NOMO-1 (cell line): ENCODE measurements at regions not wholly inside any gene's neighbourhood (a gene's known extent, or its start where the extent isn't known, plus 50 kb on each side); places are given as distances from the start of the nearest gene placed in this dataset.
A peak's percentile ranks its signal among the peaks of the same experiment; 100 is the strongest.

Source experiments
- DNase-seq, 2 experiments: peaks; one replicate each; lab custom pipeline; 2025; ENCODE audit not compliant: unreplicated experiment in 2 of 2; lab: John Stamatoyannopoulos, UW

DNA sequence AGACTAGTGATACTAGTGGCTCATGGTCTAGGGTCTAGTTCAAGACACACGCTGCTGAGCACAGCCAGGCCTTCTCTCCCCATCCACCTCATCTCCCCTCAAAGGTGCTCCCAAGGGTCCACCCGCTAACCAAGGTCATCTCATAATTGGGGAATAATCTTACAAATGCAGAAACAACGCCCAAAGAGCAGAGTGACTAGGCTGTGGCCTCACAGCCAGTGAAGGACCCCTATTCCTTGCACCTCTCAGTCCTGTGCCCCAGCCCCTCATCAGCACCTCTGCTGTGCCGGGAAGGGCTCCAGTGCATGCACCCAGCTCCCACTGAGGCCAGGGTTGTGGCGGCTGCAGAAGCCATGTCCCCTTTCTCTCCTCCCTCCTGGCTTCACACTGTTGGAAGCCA is 286.9 kb downstream of the UACA start:
- DNase-seq: no peak

DNA sequence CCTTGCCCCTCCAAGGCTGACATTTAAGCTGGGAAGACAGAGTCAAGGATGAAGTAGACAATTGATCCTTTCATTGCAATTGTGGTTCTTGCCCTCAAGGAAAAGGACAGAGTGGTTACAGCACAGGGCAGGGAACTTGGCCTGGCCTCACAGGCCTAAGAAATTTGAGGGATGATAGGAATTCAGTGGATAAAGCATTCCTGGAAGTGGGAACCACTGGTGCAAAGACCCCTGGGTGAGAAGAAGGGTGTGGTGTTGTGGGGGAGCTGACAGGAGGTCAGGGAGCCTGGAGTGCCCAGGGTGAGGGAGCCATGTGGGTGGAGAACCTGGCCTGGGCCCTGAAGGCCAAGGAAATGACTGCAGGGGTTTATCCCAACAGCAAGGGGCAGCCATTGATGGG is 287.4 kb downstream of the UACA start:
- DNase-seq: no peak

DNA sequence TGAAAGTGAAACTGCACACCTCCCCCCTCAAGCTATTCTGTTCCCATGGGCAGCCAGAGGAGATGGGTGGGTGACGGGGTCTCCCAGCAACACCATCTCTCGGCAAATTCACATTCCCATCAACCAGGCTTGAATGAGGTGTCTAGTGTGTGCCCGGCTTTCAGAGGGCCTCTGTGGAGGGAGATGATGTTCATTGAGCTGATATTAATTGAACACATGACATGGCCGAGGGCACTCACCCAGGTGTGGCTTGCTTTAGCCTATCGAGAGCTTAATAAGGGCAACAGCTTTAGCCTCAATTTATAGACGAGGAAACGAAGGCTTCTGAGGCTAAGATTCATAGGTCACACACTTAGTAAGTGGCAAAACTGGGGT is 288.0 kb downstream of the UACA start:
- DNase-seq: no peak

DNA sequence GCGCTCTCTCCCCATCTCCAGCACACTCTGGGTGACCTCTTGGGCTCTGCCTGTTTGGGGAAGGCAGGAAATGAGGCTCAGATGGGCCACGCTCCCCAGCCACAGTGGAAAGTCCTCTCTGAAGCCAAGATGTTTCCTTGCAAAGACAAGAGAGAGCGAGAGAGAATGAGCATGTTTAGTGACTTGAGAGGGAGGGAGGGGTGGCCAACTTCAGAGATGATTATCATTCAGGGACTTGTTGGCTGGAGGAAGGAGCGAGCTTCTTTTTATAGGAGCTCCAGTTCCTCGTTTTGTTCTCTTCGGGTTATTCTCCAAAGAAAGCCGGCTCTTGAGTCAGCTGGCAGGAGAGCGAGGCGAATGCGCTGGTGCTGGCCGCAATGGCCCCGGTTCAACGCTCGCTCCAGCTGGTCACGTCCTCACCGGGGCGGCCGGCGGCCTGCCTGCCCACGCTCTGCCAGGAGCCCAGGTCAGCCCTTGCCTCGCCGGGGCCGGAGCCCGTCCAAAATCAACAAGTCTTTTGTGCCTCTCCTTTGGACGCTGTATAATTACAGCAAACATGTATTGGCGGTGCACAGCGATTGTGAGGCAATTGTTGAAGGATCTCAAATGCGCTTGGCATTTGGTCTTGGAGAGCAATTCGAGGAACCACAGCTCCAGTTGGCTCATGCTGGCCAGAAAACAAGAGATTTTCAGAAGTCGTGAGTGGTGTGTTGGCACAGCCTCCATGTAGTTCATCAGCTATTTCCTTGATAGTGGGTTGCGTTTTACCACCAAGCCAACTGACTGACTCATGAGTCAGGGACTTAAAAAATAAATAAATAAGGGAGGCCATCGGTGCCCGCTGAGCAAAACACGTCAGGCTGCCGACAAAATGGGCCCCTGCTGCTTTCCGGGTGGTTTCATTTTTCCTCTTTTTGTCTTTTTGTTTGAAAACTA is 288.6 kb downstream of the UACA start:
- DNase-seq: peak; percentile 79 to 83

DNA sequence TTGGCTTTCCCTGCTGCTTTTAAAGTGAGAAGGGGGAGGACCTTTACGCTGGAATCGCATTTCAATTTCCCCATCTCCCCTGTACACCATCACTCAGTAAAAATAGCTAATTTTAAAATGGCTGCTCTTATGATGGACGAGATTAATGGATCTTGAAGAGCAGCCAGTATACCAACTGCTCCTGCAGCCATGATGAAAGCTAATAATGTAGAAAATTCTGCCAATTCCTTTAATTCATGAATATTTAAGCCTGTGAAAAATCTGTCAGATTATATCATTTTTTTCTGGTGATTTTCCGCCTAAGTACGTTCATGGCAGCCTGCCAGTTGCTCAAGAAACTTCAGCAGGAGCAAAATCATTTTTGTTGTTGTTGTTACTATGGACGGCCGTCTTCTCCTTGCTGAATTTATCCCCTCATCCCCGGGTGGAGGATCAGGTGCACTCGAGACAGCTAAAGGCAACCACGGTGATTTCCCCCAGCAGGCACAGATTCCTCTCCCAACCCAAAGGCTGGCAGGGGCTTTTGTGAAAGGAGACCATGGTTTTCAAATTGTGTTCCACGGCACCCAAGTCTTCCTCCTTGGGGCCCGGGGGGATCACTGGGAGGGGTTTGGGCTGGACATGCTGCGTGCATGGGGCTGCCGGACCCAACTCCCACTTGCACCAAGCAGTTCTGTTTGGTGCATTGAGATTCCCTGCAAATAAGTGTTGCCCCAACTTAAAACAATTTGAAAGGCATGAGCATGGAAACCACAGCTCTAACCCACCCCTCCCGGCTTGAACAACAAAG is 289.6 kb downstream of the UACA start:
- no peak for DNase-seq

DNA sequence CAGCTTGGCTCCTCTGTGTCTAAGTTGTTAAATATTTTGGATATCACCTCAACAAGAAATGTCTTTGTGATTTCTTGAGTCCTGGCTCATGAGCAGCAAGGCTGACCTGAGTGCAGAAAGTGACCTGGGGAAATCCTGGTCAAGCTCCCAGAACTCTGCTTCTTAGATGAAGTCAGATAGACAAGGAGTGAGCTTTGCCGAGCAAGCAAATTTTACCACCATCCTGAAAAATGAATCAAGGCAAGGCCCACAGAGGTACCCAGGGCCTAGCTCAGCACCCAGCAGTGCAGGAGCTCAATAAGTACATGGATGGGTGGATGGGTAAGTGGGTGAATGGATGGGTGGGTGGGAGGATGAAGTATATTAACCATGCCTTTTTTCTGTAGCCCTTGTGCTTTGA is 291.8 kb downstream of the UACA start:
- DNase-seq: no peak

DNA sequence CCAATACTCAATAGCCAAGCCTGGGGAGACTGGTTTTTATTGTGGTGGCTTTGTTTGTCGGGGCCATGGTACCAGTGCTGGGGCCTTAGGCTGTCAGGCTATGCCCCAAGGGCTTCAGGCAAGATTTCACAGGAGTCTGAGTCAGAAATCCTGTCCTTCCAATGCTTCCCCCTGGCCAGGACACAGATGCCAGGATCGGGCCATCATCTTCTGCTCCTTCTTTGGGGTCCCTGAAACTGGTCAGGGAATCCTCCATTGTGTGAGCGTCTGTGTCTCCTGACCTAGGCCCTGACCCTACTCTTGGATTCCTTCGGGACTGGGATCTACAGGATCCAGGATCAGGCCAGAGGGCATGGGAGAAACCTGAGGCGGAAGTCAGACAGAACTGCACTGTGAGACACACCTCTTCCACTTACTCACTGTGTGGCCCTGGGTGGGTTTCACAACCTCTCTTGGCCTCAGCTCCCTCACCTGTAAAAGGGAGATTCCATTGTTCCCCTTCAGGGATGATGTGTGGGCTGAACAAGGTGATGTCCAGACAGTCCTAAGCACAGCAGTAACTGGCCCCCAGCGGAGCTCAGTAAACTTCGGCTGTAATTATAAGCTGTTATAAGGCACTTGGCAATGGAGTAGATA is 292.7 kb downstream of the UACA start:
- DNase-seq: no peak

DNA sequence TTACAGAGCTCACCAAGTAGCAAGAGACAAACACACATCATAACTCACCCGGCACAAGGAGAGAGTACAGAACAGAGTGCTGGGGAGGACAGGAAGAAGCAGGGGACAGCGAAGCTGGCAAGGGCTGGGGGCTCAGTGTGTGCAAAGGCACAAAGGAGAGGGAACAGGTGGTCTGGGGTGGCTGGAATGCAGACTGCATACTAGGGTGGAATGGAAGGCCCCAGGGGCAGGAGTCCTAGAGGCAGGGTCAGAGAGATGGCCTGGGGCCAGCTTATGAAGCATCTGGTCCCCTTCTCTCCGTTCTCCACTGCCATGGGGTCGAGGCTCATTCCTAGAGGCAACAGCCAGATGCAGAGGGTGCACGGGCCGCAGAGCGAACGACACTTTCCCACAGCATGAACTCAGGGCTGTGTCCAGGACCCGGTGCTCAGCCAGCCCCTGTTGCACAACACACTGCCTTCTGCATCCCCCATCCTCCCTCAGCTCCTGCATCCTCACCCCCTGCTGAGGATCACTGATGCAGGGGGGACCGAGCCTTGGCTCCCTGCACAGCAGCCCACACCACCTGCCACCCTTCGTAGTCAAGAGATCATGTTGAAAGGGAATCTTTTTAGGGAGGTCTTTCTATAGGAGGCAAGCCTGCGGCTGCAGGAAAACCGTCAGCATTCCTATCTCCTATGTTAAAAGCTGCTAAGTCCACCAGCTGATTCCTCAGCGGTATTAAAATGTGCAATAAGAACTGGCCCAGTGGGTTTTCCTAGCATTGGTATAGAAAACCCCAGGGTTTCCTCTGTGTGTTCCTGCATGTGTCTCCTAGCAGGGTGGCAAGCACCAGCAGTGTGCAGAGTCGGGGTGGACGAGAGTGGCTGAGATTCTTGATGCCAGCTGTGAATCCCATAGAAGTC is 293.5 kb downstream of the UACA start:
- no peak for DNase-seq

DNA sequence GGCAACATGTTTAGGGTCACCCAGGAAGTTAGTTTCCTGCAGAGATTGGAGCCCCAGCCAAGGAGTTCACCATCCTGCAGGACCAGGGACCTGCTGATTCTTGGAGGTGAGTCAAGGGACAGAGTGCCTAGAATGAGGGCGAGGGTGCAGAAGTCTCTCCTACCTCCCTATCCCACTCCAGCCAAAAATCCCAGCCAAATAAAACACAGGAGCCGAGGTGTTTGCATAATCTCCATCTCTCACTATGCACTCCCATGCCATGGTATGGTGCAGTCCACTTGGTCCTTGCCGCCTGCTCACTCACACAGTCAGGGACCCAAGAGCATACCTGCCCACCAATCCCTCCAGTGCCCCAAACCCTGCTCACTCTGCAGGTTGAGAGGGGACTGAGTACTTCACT is 294.2 kb downstream of the UACA start:
- DNase-seq: no peak

DNA sequence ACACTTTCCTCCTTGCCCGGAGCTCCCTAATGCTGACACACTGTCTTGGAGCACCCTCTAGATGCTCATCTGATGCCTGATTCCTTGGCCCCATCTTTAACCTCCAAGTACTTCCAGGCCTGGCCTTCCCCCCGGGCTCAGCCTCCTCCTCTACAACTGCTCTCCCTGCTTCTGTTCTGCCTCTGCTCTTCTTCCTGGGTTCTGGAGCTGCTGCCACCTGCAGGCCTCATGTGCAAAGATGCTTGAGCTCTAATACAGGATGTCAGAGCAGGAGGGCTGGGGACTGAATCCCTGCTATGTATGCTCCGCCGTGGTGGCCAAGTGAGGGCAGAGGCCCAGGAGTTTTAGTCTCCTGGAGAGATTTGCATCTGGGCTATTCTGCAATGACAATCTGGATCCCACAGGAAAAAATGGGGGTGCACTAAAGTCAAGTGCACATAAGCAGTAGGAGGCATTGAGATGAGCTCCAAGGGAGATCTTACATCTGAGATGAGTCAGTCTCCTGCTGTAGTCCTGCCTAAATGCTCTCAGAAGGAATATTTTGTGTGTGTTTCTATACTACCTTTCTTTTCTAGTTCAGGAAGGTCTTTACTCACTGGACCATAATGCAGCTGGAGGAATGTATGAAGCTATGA is 296.3 kb downstream of the UACA start:
- peak; percentile 60 to 62 for DNase-seq

DNA sequence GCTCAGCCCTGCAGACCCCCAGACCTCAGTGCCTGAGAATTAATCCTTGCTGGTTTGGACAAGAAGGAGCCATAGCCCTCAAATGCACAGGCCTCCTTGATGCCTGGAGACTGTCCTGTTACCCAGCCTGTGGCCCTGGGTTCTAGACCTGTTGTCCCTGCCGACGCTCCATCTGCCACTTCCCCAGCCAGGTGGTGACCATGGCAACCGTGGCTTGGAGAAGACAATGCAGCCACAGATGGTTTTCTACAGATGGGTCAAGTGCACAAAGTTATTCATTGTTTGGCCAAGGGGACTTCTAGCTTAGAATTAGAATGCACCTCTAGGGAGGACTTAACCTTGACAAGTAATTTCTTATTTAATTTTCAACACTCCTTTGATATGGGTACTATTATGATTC is 297.1 kb downstream of the UACA start:
- DNase-seq: no peak

DNA sequence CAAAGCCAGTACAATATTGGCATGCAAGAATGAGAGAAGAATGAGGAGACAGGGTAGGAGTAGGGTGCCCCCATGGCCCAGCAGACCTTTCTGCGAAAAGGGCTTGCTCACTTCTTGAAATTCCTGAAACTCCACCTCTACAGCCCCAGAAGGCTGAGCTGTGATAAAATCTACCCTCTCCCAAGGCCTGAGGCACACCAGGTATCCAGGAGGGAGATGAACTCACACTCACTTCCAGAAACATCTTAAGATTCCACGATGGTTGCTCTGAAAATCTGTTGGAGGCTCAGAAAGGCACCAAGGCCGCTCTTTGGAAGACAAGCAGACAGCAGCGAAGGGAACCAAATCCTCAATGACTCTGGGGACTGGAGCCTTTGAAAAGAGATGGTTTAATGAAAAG is 297.5 kb downstream of the UACA start:
- DNase-seq: no peak

DNA sequence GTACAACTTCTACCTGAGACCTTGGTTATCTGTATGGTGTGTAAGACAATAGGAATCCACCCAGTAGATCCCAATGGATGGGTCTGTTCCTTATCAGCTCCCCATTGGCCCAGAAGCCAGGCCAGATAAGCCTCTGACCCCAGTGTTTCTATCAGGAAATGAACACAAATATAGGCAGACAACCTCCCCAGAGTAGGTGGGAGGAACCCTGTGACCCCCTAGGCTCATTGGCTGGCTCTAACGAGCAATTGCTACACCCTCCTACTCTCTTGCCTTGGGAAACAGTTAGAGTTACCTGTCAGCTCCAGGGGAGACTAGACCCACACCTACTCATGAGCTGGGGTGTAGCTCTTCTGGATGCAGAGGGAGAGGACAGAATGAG is 299.9 kb downstream of the UACA start:
- peak; percentile 78 to 80 for DNase-seq

DNA sequence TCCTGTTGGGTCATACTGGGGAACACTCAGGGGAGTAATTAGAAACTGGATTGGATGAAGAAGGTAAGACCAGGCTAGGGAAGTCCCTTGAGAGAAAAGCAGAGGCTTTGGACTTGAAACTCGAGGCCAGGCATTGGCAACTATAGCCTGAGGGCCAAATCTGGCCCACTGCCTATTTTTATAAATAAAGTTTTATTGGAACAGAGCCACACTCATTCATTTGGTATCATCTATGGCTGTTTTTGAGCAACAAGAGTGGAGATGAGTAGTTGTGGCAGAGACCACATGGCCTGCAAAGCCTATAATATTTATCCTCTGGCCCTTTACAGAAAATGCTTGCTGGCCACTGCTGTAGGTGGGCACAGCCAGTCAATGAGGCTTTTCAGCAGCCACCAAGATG is 301.4 kb downstream of the UACA start:
- no peak for DNase-seq

DNA sequence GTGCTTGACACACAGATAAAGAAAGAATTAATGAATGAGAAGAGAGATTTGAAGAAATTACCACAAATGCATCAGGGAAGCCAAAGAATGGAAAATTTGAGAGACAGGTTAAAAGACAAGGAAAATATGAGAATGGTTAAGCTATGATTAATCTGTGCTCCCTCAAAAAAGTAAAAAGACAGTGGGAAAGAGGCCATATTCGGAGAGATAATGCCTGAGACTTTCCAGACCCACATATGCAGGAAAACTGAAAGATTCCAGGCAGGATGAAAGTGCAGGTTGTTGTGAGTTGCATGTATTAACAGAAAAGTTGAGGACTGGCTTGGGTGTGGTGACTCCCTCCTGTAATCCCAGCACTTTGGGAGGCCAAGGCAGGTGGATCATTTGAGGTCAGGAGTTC is 302.3 kb downstream of the UACA start:
- DNase-seq: no peak

DNA sequence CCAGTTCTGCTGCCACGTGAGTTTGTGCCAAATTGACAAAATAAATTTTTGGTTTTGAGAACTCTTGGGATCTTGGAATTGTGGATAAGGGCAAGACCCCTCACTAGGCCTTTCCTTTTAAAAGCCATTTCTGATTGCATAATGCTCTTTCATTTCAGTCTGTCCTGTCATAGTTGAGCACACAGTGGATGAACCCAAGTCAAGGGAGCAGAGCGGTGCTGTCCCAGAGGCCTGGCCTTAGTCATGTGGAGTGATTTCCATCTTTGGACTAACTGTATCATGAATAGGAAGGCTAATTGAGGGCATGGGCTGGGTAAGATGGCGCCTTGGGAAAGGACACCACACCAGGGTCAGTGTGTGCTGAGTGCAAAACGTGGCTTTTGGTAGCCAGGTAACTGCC is 304.0 kb downstream of the UACA start:
- no peak for DNase-seq

DNA sequence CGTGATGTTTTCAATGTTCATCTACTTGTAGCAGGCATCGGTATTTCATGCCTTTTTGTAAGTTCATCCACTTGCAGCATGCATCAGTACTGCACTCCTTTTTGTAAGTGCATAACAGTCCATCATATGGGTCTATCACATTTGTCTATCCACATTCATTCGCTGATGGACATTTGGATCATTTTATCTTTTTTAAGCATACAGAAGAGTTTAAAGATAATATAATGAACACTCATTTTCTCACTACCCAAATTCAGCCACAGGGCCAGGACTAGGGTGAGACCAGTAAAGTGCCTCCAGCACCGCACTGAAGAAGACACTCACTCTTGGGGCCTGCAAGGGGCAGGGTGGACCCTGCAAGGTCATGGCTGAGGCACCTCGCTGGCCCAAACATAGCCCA is 309.6 kb downstream of the UACA start:
- no peak for DNase-seq

DNA sequence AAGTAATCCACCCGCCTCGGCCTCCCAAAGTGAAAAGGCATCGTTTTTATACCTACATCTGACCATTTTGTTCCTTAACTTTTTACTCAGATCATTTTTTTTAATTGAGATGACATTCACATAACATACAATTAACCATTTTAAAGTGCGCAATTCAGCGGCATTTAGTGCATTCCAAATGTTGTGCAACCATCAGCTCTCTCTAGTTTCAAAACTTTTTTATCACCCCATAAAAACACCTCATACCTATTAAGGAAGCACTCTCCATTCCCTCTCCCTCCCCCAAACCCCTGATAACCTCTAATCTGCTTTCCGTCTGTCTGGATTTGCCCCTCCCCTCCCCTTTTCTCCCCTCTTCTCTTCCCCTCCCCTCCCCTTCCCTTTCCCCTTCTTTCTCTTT is 310.1 kb downstream of the UACA start:
- peak; percentile 34 to 49 for DNase-seq

DNA sequence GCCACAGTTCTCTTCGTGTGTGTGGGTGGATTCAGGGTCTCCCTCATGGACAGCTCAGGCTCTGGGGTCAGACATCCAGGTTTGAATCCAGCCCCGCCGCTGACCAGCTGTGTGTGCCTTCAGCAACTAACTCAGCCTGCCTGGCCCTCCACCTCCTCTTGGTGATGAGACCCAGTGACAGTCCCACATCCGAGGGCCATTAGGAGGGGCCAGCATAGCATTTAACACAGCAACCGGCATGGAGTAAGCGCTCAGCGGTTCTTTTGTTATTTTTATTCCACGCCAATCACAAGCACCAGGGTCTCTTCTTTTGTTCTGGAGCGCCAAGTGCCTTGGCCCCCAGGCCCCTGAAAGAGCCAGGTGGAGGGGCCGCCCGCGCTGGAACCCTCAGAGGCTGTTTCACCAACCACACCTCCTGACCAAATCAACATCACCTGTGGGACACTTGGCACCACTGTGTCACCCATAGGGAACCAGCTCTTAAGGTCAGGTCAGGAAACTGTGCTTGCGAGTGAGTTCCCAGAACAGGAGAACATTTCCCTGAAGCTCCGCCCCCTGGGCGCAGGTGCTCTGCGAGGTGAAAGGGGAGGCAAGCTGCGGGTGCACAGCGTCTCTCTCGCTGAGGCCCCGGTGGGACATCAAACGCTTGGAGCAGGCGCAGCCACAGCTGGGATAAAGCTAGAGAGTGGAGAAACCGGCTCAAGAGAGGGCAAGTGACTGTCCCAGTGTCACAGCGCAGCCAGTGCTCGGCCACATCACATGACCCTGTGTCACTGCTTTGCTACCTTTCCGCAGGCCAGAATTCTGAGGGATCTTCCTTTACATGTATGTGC is 311.3 kb downstream of the UACA start:
- no peak for DNase-seq

DNA sequence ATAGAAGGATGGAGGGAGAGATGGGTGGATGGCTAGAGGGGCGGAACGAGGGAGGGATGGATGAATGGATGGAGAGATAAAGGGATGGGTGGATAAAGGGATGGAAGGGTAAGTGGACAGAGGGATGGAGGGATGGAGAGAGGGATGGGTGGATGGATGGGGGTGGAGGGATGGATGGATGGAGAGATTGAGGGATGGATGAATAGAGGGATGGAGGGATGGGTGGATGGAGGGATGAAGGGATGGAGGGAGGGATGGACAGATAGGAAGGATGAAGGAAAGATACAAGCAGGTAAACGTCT is 313.3 kb downstream of the UACA start:
- DNase-seq: no peak
